ENCODE measurements at regions not wholly inside any gene's neighbourhood (a gene's known extent, or its start where the extent isn't known, plus 50 kb on each side); places are given as distances from the start of the nearest gene placed in this dataset.
"Not testable (repeated sequence)": the region's sequence is repeated elsewhere in the genome, so short reads cannot be mapped to it uniquely, and the experiment has no call there.

DNA sequence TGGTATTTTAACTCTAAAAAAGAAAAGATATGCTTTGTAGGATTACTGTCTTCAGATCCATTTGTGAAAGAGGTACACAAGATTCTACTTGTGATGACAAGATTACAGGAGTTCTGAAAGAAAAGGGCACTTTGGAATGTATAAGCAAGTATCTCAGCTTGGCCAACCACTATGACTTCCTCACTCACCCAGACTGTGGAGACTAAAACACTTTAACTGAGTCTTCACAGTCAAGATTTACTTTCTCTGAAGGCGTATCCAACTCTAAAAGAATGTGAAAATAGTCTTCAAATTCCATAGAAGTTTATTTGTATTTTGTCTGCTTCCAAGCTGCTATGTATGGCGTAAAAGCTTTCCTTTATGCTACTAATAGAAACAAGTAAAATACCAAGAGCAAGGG lies 76.1 kb upstream of the SRRM3 start:
- CTCF ChIA-PET, result no interaction called here
- Histone ChIP-seq H3K9me3 (ENCODE audit: control insufficient read depth, insufficient read depth, low read length) (no peaks in the 10 kb centered on the region), H3K27me3 (ENCODE audit: control insufficient read depth, insufficient read depth, low read length) (no peaks in the 10 kb centered on the region), H3K27ac (ENCODE audit: low read depth, low read length) (no peak overlapping the region), H3K4me3 (ENCODE audit: low read depth, low read length) (no peak overlapping the region)
- no peak for TF ChIP-seq CTCF (IDR thresholded peaks at IDR 0.05; ENCODE audit: low read depth, low read length)
- no peak for DNase-seq (ENCODE audit: low read depth, low spot score)
- POLR2A ChIA-PET, result interaction anchor here (1.1 kb wide), 1 partner anchor 78 kb away, joined by 3 read pairs; the partner anchor contains the start of genes MDH2 and STYXL1

- ChIA-PET POLR2A (no interaction called here), CTCF (no interaction called here)
- no peak for TF ChIP-seq CTCF (IDR thresholded peaks at IDR 0.05; ENCODE audit: low read depth, low read length)
- DNase-seq (ENCODE audit: low read depth, low spot score), result no peak
- H3K4me3 ChIP-seq (ENCODE audit: low read depth, low read length), result no peak overlapping the region
- no peaks in the 10 kb centered on the region for H3K9me3 ChIP-seq (ENCODE audit: control insufficient read depth, insufficient read depth, low read length)
- H3K27ac ChIP-seq (ENCODE audit: low read depth, low read length), result no peak overlapping the region
- H3K27me3 ChIP-seq (ENCODE audit: control insufficient read depth, insufficient read depth, low read length), result no peaks in the 10 kb centered on the region
Observed at GRCh38 chr7:76126632-76127031, 75.1 kb upstream of the SRRM3 start.

DNA sequence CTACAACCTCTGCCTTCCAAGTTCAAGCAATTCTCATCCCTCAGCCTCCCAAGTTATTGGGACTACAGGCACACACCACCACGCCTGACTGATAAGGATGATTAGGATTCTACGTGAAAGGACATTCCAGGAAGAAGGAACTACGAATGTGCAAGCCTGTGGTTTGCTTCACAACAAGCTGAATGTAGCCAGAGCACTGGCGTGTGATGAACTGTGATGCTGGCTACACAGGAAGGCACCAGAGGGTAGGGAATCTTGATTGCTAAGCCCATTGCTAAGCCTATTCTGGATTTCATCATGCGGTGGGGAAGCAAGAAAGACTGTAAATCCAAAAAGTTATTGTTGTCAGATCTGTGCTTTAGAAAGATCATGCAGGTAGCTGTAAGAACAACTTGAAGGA lies 72.3 kb upstream of the SRRM3 start:
- no peak for TF ChIP-seq CTCF (IDR thresholded peaks at IDR 0.05; ENCODE audit: low read depth, low read length)
- Histone ChIP-seq H3K27ac (ENCODE audit: low read depth, low read length) (no peak overlapping the region), H3K9me3 (ENCODE audit: control insufficient read depth, insufficient read depth, low read length) (no peaks in the 10 kb centered on the region), H3K4me3 (ENCODE audit: low read depth, low read length) (no peak overlapping the region), H3K27me3 (ENCODE audit: control insufficient read depth, insufficient read depth, low read length) (peaks cover 6% of the 10 kb centered on the region)
- ChIA-PET POLR2A (no interaction called here), CTCF (interaction anchor here (1.7 kb wide), 1 partner anchor 60 kb away, joined by 6 read pairs; no protein-coding TSS in a partner anchor)
- DNase-seq (ENCODE audit: low read depth, low spot score), result no peak

GRCh38 chr7:76129836-76130235 lies 71.9 kb upstream of the SRRM3 start:
- H3K27ac ChIP-seq (ENCODE audit: low read depth, low read length), result no peak overlapping the region
- no peaks in the 10 kb centered on the region for H3K9me3 ChIP-seq (ENCODE audit: control insufficient read depth, insufficient read depth, low read length)
- no peak overlapping the region for H3K4me3 ChIP-seq (ENCODE audit: low read depth, low read length)
- CTCF ChIA-PET, result interaction anchor here (1.7 kb wide), 1 partner anchor 61 kb away, joined by 6 read pairs; no protein-coding TSS in a partner anchor
- DNase-seq (ENCODE audit: low read depth, low spot score), result no peak
- POLR2A ChIA-PET, result no interaction called here
- TF ChIP-seq CTCF (IDR thresholded peaks at IDR 0.05; ENCODE audit: low read depth, low read length), result no peak
- H3K27me3 ChIP-seq (ENCODE audit: control insufficient read depth, insufficient read depth, low read length), result peaks cover 7% of the 10 kb centered on the region

DNA sequence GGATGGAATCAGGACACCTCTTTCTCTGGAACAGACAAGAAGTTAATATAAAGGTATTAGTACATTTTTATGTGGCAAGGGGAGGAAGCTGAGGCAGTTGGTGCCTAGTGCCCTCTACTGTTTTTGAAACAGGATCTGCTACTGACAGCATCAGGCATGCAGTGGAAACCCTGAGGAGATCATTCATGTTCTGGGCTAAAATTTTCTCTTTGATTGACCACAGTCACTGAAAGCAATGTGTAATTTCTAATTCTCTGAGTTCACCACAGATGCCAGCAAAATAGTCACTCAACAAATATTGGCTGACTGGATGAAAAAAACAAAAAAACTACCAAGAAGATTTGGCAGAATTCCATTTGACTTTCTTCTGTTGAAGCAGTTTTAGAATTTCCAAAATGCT lies 71.0 kb upstream of the SRRM3 start:
- not testable (repeated sequence) for H3K27ac ChIP-seq (ENCODE audit: low read depth, low read length); H3K4me3 ChIP-seq (ENCODE audit: low read depth, low read length); H3K9me3 ChIP-seq (ENCODE audit: control insufficient read depth, insufficient read depth, low read length); H3K27me3 ChIP-seq (ENCODE audit: control insufficient read depth, insufficient read depth, low read length)
- TF ChIP-seq CTCF (IDR thresholded peaks at IDR 0.05; ENCODE audit: low read depth, low read length), result peak; percentile 58
- DNase-seq (ENCODE audit: low read depth, low spot score), result peak; percentile 4
- ChIA-PET POLR2A (interaction anchor here (0.6 kb wide), 1 partner anchor 83 kb away, joined by 3 read pairs; the partner anchor contains the start of genes MDH2 and STYXL1), CTCF (interaction anchor here (0.6 kb wide), 1 partner anchor 36 kb away, joined by 3 read pairs; no protein-coding TSS in a partner anchor)

DNA sequence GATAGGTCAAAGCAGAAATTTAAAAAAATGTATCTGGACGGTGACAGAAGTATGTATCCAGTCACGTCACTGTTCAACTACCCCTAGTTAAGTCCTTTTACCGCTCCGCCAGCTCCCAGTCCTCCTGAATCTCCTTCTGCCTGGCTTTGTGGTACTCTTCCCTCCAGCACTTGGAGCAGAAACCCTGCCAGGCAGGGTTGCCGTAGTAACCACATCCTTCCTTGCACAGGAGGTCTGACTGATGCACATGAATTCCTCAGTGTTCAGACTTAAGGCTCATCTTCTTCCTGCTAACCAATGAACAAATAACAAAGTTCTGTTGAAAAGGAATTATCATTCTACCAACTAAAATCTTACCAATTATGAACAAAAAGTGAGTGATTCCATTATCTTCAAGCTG lies 69.8 kb upstream of the SRRM3 start:
- H3K9me3 ChIP-seq (ENCODE audit: control insufficient read depth, insufficient read depth, low read length); H3K4me3 ChIP-seq (ENCODE audit: low read depth, low read length); H3K27ac ChIP-seq (ENCODE audit: low read depth, low read length); DNase-seq (ENCODE audit: low read depth, low spot score); POLR2A ChIA-PET: not testable (repeated sequence)
- peaks cover 13% of the 10 kb centered on the region for H3K27me3 ChIP-seq (ENCODE audit: control insufficient read depth, insufficient read depth, low read length)
- CTCF ChIA-PET, result interaction anchor here (0.6 kb wide), 1 partner anchor 103 kb away, joined by 3 read pairs; no protein-coding TSS in a partner anchor
